Esophagus squamous epithelium (tissue), 4 donors: ENCODE measurements at regions not wholly inside any gene's neighbourhood (a gene's known extent, or its start where the extent isn't known, plus 50 kb on each side); places are given as distances from the start of the nearest gene placed in this dataset.

Experiments
- CTCF ChIP-seq, 6 experiments: fragments of 450-650 bp in 4 of 6; fragments of 200-600 bp in 2 of 6; sonication (generic) in 2 of 6; IDR thresholded peaks; one replicate each; pipeline ENCODE4 v1.5.1; 2016 to 2019; ENCODE audit warnings: antibody characterized with exemption in 6 of 6, mild to moderate bottlenecking in 4 of 6, moderate library complexity in 4 of 6
- POLR2A ChIP-seq, 4 donors: fragments of 450-650 bp; IDR thresholded peaks; one replicate each; pipeline ENCODE4 v1.6.1; 2017; ENCODE audit warnings: antibody characterized with exemption in 4 of 4, mild to moderate bottlenecking in 4 of 4, moderate library complexity in 3 of 4

GRCh38 chr2:120828829-120829632 is 93.4 kb downstream of the GLI2 start:
- no peak for TF ChIP-seq CTCF (IDR thresholded peaks at IDR 0.05)
- TF ChIP-seq POLR2A (IDR thresholded peaks at IDR 0.05), result no peak
